ENCODE measurements at regions not wholly inside any gene's neighbourhood (a gene's known extent, or its start where the extent isn't known, plus 50 kb on each side); places are given as distances from the start of the nearest gene placed in this dataset.

DNA sequence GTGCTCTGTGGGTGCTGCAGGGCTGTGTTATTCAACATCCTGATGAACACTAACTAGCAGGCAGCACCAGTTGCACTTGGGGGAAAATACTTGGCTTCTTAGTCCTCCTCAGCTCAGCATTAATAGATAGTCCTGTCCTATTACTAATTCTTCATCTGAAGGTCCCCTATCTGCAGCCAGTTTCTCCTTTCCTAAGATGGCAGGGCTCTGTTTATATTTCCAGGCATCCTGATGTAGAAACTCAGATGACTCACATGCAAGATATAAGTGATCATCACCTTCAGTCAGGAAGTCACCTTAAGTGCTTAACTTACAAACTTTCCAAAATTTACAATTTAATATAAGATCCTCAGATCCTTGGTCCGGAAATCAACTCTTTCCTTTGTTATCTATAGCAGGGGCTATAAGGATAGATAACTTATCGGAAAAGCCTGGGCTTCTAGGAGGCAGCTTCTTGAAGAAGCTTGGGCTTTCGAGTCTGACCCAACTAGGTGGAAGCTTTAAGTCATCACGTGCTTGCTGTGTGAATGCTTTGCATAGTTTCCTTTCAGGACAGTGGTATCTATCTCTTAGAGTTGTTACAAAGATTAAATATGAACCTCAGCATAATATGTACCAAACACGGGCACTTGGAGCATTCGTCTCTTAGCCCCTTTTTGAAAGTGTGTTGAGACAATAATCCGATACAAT is 181.0 kb upstream of the GRIP1 start:
- Mint-ChIP-seq H3K27ac (no peak overlapping the region), H3K9me3 (no peaks in the 10 kb centered on the region), H3K36me3 (ENCODE audit: low read depth) (no peaks in the 10 kb centered on the region), H3K4me3 (no peak overlapping the region), H3K27me3 (peaks cover 7% of the 10 kb centered on the region), H3K4me1 (no peaks in the 10 kb centered on the region)
- ATAC-seq (ENCODE audit: low read depth) (no peak), DNase-seq (no peak)
- TF ChIP-seq, protein P1, sequence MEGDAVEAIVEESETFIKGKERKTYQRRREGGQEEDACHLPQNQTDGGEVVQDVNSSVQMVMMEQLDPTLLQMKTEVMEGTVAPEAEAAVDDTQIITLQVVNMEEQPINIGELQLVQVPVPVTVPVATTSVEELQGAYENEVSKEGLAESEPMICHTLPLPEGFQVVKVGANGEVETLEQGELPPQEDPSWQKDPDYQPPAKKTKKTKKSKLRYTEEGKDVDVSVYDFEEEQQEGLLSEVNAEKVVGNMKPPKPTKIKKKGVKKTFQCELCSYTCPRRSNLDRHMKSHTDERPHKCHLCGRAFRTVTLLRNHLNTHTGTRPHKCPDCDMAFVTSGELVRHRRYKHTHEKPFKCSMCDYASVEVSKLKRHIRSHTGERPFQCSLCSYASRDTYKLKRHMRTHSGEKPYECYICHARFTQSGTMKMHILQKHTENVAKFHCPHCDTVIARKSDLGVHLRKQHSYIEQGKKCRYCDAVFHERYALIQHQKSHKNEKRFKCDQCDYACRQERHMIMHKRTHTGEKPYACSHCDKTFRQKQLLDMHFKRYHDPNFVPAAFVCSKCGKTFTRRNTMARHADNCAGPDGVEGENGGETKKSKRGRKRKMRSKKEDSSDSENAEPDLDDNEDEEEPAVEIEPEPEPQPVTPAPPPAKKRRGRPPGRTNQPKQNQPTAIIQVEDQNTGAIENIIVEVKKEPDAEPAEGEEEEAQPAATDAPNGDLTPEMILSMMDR (IDR thresholded peaks at IDR 0.05), result no peak
- ChIA-PET CTCF (interaction anchor here (0.6 to 2.7 kb wide), 6 partner anchors 10 to 590 kb away, joined by 3 to 12 read pairs (median 8); no protein-coding TSS in a partner anchor), POLR2A (no interaction called here)
- intact Hi-C loops (cut with micrococcal nuclease), result loop anchor here (2.0 kb wide), 2 partner anchors 715 to 1303 kb away; no protein-coding TSS in a partner anchor

DNA sequence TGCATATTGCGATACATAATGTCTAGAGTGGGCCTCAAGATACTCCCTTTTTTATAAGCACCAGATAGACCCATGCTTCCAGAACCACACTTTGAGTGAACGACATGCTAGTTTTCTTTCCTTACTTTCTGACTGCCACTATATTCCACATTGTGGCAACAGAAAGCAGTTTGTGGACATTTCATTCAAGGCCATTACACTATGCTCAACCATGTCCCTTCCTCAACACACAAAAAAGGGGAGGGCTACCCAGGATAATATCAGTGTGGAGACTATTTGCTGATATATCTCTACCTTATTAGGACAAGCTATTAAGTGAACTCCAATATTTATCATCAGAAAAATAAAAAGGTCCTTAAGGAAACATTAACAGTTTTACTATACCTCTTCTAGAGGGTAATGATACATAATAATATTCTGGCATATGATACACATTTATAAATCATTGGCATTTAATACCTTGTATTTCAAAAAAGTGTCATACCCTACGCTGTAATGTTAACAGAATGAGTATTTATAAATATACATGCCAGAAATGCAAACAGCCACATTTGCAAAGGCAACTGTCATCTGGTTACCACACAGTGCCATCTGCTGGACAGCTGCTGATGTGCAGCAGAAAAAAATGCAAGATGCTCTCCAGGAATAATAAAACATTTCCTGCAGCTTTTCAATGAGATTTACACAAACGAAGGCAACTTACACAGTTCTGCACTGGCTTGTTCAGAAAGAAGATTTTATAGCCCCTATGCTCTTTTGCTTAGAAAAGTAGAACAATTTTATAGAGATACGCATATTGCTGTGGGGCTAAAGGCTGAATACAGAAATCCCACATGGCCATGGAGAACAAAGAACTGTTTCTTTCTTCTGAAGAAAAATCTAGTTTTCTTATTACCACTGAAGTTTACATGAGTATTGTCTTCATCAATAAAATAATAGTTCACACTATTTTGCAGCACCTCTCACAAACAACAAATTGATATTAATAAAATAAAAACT is 182.2 kb upstream of the GRIP1 start:
- H3K36me3 Mint-ChIP-seq (ENCODE audit: low read depth), result no peaks in the 10 kb centered on the region
- H3K9me3 Mint-ChIP-seq, result no peaks in the 10 kb centered on the region
- DNase-seq (peak; percentile 32), ATAC-seq (ENCODE audit: low read depth) (peak; percentile 50)
- no peak overlapping the region for H3K4me3 Mint-ChIP-seq
- POLR2A ChIA-PET, result no interaction called here
- CTCF ChIA-PET, result interaction anchor here (0.7 to 1.9 kb wide), 13 partner anchors 9 to 1970 kb away, joined by 3 to 10 read pairs (median 4); no protein-coding TSS in a partner anchor
- peaks cover 11% of the 10 kb centered on the region for H3K27me3 Mint-ChIP-seq
- intact Hi-C loops (cut with micrococcal nuclease), result loop anchor here (1.0 to 2.0 kb wide), 6 partner anchors 172 to 1970 kb away; no protein-coding TSS in a partner anchor
- no peaks in the 10 kb centered on the region for H3K4me1 Mint-ChIP-seq
- TF ChIP-seq, protein P1 (IDR thresholded peaks at IDR 0.05), result peak; percentile 99
- H3K27ac Mint-ChIP-seq, result no peak overlapping the region

DNA sequence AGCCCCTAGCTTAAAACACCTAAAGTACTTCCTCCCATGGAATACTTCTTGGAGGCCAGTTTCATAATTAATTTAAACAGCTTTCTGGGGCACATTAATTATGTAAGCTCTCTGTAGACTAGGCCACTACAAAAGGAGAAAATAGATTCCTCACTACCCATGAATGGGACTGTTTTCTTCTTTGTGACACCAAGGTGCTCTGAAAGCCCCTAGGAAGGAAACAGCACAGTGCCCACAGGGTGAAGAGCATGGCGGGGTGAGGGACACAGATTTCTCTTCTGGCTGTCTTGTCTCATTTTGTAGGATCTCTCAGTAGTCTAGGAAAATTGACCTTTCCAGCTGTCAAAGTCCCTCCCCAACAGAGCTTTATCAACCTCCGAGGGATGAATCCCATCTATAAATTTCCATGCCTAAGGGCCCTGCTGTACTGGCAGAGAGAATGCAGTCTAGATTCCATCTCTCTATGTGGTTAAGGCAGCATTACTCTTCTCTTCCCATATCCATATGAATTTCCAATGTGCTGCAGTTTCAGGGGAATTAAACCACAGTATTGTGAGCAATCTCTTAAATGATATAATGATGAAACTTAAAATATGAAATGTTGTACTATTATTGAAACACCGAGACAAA is 183.6 kb upstream of the GRIP1 start:
- intact Hi-C loops (cut with micrococcal nuclease), result no loop called here
- TF ChIP-seq, protein P1 (IDR thresholded peaks at IDR 0.05), result no peak
- ChIA-PET POLR2A (no interaction called here), CTCF (no interaction called here)
- H3K4me1 Mint-ChIP-seq, result no peaks in the 10 kb centered on the region
- peaks cover 11% of the 10 kb centered on the region for H3K27me3 Mint-ChIP-seq
- no peak overlapping the region for H3K4me3 Mint-ChIP-seq
- H3K36me3 Mint-ChIP-seq (ENCODE audit: low read depth), result no peaks in the 10 kb centered on the region
- no peak overlapping the region for H3K27ac Mint-ChIP-seq
- H3K9me3 Mint-ChIP-seq, result no peaks in the 10 kb centered on the region
- ATAC-seq (ENCODE audit: low read depth) (no peak), DNase-seq (no peak)

DNA sequence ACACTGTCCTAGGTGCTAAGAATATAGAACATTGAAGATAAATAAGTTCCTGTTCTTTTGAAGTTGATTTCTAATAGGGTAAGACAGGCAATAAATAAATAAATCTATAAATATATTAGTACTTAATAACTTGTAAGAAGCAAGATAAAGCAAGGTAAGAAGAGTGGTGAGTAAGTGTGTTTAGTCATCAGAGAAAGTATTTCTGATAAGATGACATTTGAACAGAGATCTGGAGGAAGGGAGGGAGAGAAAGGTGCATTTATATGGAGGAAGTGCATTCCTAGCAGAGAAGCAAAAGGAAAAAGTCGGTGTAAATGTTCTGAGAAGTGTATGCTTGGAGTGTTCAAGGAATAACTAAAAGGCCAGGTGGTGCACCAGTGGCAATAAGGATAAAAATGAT is 184.4 kb upstream of the GRIP1 start:
- Mint-ChIP-seq H3K27ac (no peak overlapping the region), H3K9me3 (no peaks in the 10 kb centered on the region), H3K4me3 (no peak overlapping the region), H3K4me1 (no peaks in the 10 kb centered on the region), H3K27me3 (peaks cover 16% of the 10 kb centered on the region), H3K36me3 (ENCODE audit: low read depth) (no peaks in the 10 kb centered on the region)
- intact Hi-C loops (cut with micrococcal nuclease), result no loop called here
- TF ChIP-seq, protein P1 (IDR thresholded peaks at IDR 0.05), result no peak
- ChIA-PET POLR2A (no interaction called here), CTCF (no interaction called here)
- DNase-seq (no peak), ATAC-seq (ENCODE audit: low read depth) (no peak)
